Endodermal cell (in vitro differentiated cells): ENCODE measurements at regions not wholly inside any gene's neighbourhood (a gene's known extent, or its start where the extent isn't known, plus 50 kb on each side); places are given as distances from the start of the nearest gene placed in this dataset.

ENCODE experiments used
- DNase-seq: peaks from one replicate; pipeline ENCODE4 v3.0.0-alpha.2; 2017
- H3K27ac ChIP-seq: 2 replicates; pipeline ENCODE4 v1.5.1; 2013; ENCODE audit warnings: mild to moderate bottlenecking, low read depth, low read length, moderate library complexity
- H3K27me3 ChIP-seq: 2 replicates; pipeline ENCODE4 v1.6.1; 2013; ENCODE audit warnings: mild to moderate bottlenecking, low read length, moderate library complexity; ENCODE audit not compliant: insufficient read depth, control insufficient read depth, poor library complexity, severe bottlenecking
- H3K36me3 ChIP-seq: 2 replicates; pipeline ENCODE4 v1.7.0; 2013; ENCODE audit warnings: mild to moderate bottlenecking, low read length, moderate library complexity; ENCODE audit not compliant: control insufficient read depth, insufficient read depth
- H3K4me1 ChIP-seq: one replicate; pipeline ENCODE4 v1.7.0; 2013; ENCODE audit warnings: low read length; ENCODE audit not compliant: control insufficient read depth, insufficient read depth
- H3K4me3 ChIP-seq: 2 replicates; pipeline ENCODE4 v1.5.1; 2013; ENCODE audit warnings: mild to moderate bottlenecking, low read length, moderate library complexity
- H3K9ac ChIP-seq: 2 replicates; pipeline ENCODE4 v1.6.1; 2013; ENCODE audit warnings: mild to moderate bottlenecking, low read length, moderate library complexity; ENCODE audit not compliant: poor library complexity, severe bottlenecking; ENCODE audit errors: extremely low read depth
- H3K9me3 ChIP-seq: 2 replicates; pipeline ENCODE4 v1.6.1; 2013; ENCODE audit warnings: mild to moderate bottlenecking, low read length, moderate library complexity; ENCODE audit not compliant: control insufficient read depth
- H3K27ac Mint-ChIP-seq: 2 replicates; pipeline ENCODE4 v1.8.0; 2020; ENCODE audit warnings: mixed read lengths
- H3K27me3 Mint-ChIP-seq: 2 replicates; pipeline ENCODE4 v1.8.0; 2021; ENCODE audit warnings: mild to moderate bottlenecking, mixed read lengths; ENCODE audit not compliant: insufficient read depth
- H3K36me3 Mint-ChIP-seq: 2 replicates; pipeline ENCODE4 v1.8.0; 2020; ENCODE audit warnings: low read depth, mixed read lengths
- H3K4me1 Mint-ChIP-seq: 2 replicates; pipeline ENCODE4 v1.8.0; 2020; ENCODE audit warnings: mixed read lengths
- H3K4me3 Mint-ChIP-seq: 2 replicates; pipeline ENCODE4 v1.8.0; 2020; ENCODE audit warnings: mild to moderate bottlenecking, moderate library complexity, mixed read lengths
- H3K9me3 Mint-ChIP-seq: 2 replicates; pipeline ENCODE4 v1.8.0; 2020; ENCODE audit warnings: mild to moderate bottlenecking, mixed read lengths
- CTCF ChIP-seq: fragments of 200-600 bp; sonication (generic); conservative IDR thresholded peaks from 2 replicates; pipeline ENCODE4 v1.5.0; 2021; ENCODE audit warnings: antibody characterized with exemption, mild to moderate bottlenecking
- WGBS, 2 experiments: methylation state at CpG; one replicate each; pipeline versions ENCODE4 v1.1.5 to v1.1.7; 2013; ENCODE audit warnings: missing lambda C conversion rate in 2 of 2, mixed read lengths in 1 of 2; ENCODE audit not compliant: insufficient coverage in 1 of 2, insufficient read length in 1 of 2; 5-methylcytosine and 5-hydroxymethylcytosine counted together

GRCh38 chr13:74892096-74892495 lies 589.9 kb downstream of the TBC1D4 start:
- Mint-ChIP-seq H3K4me1 (no peaks in the 10 kb centered on the region), H3K27me3 (peaks cover 4% of the 10 kb centered on the region)
- H3K27ac ChIP-seq: no peak overlapping the region

GRCh38 chr13:74891610-74892009 lies 590.4 kb downstream of the TBC1D4 start:
- no peak for DNase-seq
- H3K27me3 Mint-ChIP-seq: peaks cover 2% of the 10 kb centered on the region
- Histone ChIP-seq H3K27ac (no peak overlapping the region), H3K9ac (no peak overlapping the region), H3K9me3 (no peaks in the 10 kb centered on the region), H3K36me3 (no peaks in the 10 kb centered on the region), H3K27me3 (no peaks in the 10 kb centered on the region), H3K4me1 (no peaks in the 10 kb centered on the region), H3K4me3 (no peak overlapping the region)
- no peaks in the 10 kb centered on the region for H3K36me3 Mint-ChIP-seq
- H3K27ac Mint-ChIP-seq: no peak overlapping the region
- no peak overlapping the region for H3K4me3 Mint-ChIP-seq
- H3K9me3 Mint-ChIP-seq: no peaks in the 10 kb centered on the region
- no peak for TF ChIP-seq CTCF
- H3K4me1 Mint-ChIP-seq: no peaks in the 10 kb centered on the region
- 75 to 100% methylated on average over 1 to 4 of the region's 5 CpGs for WGBS, 2 experiments

More at GRCh38 chr13:74892096-74892495, 589.9 kb downstream of the TBC1D4 start:
- no peak for DNase-seq
- H3K9me3 ChIP-seq: no peaks in the 10 kb centered on the region
- no peaks in the 10 kb centered on the region for H3K27me3 ChIP-seq
- Mint-ChIP-seq H3K27ac (no peak overlapping the region), H3K9me3 (no peaks in the 10 kb centered on the region), H3K36me3 (no peaks in the 10 kb centered on the region), H3K4me3 (no peak overlapping the region)
- 89 to 97% methylated on average over 1 to 3 of the region's 3 CpGs for WGBS, 2 experiments
- TF ChIP-seq CTCF: no peak
- H3K9ac ChIP-seq: no peak overlapping the region
- no peak overlapping the region for H3K4me3 ChIP-seq
- H3K36me3 ChIP-seq: no peaks in the 10 kb centered on the region
- H3K4me1 ChIP-seq: no peaks in the 10 kb centered on the region

GRCh38 chr13:74889321-74889720 lies 592.6 kb downstream of the TBC1D4 start:
- no peak overlapping the region for H3K4me3 ChIP-seq
- Mint-ChIP-seq H3K27me3 (peaks cover 2% of the 10 kb centered on the region), H3K27ac (no peak overlapping the region), H3K9me3 (no peaks in the 10 kb centered on the region), H3K4me3 (no peak overlapping the region), H3K36me3 (no peaks in the 10 kb centered on the region), H3K4me1 (no peaks in the 10 kb centered on the region)
- no peaks in the 10 kb centered on the region for H3K36me3 ChIP-seq
- H3K4me1 ChIP-seq: no peaks in the 10 kb centered on the region
- no peak for DNase-seq
- no peak overlapping the region for H3K27ac ChIP-seq
- H3K9ac ChIP-seq: no peak overlapping the region
- H3K27me3 ChIP-seq: no peaks in the 10 kb centered on the region
- TF ChIP-seq CTCF: no peak
- H3K9me3 ChIP-seq: no peaks in the 10 kb centered on the region
